Suprapubic skin (tissue), 4 donors: ENCODE measurements at regions not wholly inside any gene's neighbourhood (a gene's known extent, or its start where the extent isn't known, plus 50 kb on each side); places are given as distances from the start of the nearest gene placed in this dataset.

Source experiments
- CTCF ChIP-seq, 2 donors: fragments of 200-600 bp in 1 of 2; fragments of 450-650 bp in 1 of 2; sonication (generic) in 1 of 2; IDR thresholded peaks; one replicate each; pipeline ENCODE4 v1.5.1; 2016 to 2019; ENCODE audit warnings: antibody characterized with exemption in 2 of 2, mild to moderate bottlenecking in 1 of 2, moderate library complexity in 1 of 2
- EP300 ChIP-seq: sonication (generic); formaldehyde crosslinking; IDR thresholded peaks from one replicate; pipeline ENCODE4 v1.6.1; 2017; ENCODE audit warnings: antibody characterized with exemption
- POLR2A ChIP-seq, 2 donors: fragments of 450-650 bp; IDR thresholded peaks; one replicate each; pipeline ENCODE4 v1.6.1; 2017; ENCODE audit warnings: antibody characterized with exemption in 2 of 2, mild to moderate bottlenecking in 2 of 2, moderate library complexity in 2 of 2
- POLR2AphosphoS5 ChIP-seq, 3 donors: sonication (generic); formaldehyde crosslinking; IDR thresholded peaks; one replicate each; pipeline ENCODE4 v1.6.1; 2017; ENCODE audit warnings: antibody characterized with exemption in 3 of 3

- TF ChIP-seq CTCF (IDR thresholded peaks at IDR 0.05) (no peak), POLR2AphosphoS5 (IDR thresholded peaks at IDR 0.05) (no peak), POLR2A (IDR thresholded peaks at IDR 0.05) (no peak), EP300 (no peak)
Observed at GRCh38 chr17:54348234-54348633, 525.5 kb downstream of the KIF2B start.
